AG09319 (cell line): ENCODE measurements at regions not wholly inside any gene's neighbourhood (a gene's known extent, or its start where the extent isn't known, plus 50 kb on each side); places are given as distances from the start of the nearest gene placed in this dataset.

Experiments used
- DNase-seq: peaks from one replicate; pipeline ENCODE4 v3.0.0-alpha.2; 2010; ENCODE audit warnings: low read depth; ENCODE audit errors: extremely low read depth
- CTCF ChIP-seq: IDR thresholded peaks from 2 replicates; pipeline ENCODE4 v1.5.1; 2011; ENCODE audit warnings: low read depth, mild to moderate bottlenecking, inconsistent platforms, low read length, moderate library complexity

GRCh38 chr4:126209147-126209546 lies 894.4 kb downstream of the FAT4 start:
- DNase-seq = no peak
- TF ChIP-seq CTCF = no peak

- no peak for DNase-seq
- no peak for TF ChIP-seq CTCF
Observed at GRCh38 chr4:126213996-126214395, 899.2 kb downstream of the FAT4 start.

GRCh38 chr4:126215759-126216158 lies 901.0 kb downstream of the FAT4 start:
- DNase-seq = no peak
- no peak for TF ChIP-seq CTCF

- no peak for TF ChIP-seq CTCF
- DNase-seq = no peak
Observed at GRCh38 chr4:126216611-126217010, 901.9 kb downstream of the FAT4 start.

- no peak for DNase-seq
- no peak for TF ChIP-seq CTCF
Observed at GRCh38 chr4:126221282-126221681, 906.5 kb downstream of the FAT4 start.

GRCh38 chr4:126221717-126222340 lies 907.1 kb downstream of the FAT4 start:
- DNase-seq = no peak
- no peak for TF ChIP-seq CTCF

- no peak for DNase-seq
- peak; percentile 73 for TF ChIP-seq CTCF
Observed at GRCh38 chr4:126223784-126224407, 909.1 kb downstream of the FAT4 start.
